WTC11 (cell line): ENCODE measurements at regions not wholly inside any gene's neighbourhood (a gene's known extent, or its start where the extent isn't known, plus 50 kb on each side); places are given as distances from the start of the nearest gene placed in this dataset.

Experiments used
- ATAC-seq: fragments of 200-7000 bp; cut with Tn5 transposase; 2 replicates; pipeline ENCODE4 v1.10.0; 2021; ENCODE audit warnings: mild to moderate bottlenecking, moderate library complexity
- CTCF ChIA-PET: fragments of 300-600 bp; sonication (Branson Sonifier 250); formaldehyde crosslinking; loops from one replicate; lab custom pipeline; 2021; ENCODE audit warnings: antibody characterized with exemption; lab: Charles Lee
- POLR2A ChIA-PET: fragments of 350-600 bp; sonication (Branson Sonifier 250); formaldehyde crosslinking; loops from one replicate; lab custom pipeline; 2021; ENCODE audit warnings: antibody characterized with exemption; lab: Charles Lee
- DNase-seq: peaks from one replicate; pipeline ENCODE4 v3.0.0; 2021; ENCODE audit warnings: low spot score
- H3K27ac Mint-ChIP-seq: 2 replicates; pipeline ENCODE4 v1.8.0; 2021; ENCODE audit warnings: mixed read lengths
- H3K27me3 Mint-ChIP-seq: 2 replicates; pipeline ENCODE4 v1.8.0; 2021; ENCODE audit warnings: low read depth, mild to moderate bottlenecking, moderate library complexity, mixed read lengths
- H3K36me3 Mint-ChIP-seq: 2 replicates; pipeline ENCODE4 v1.8.0; 2021; ENCODE audit warnings: mixed read lengths
- H3K4me1 Mint-ChIP-seq: 2 replicates; pipeline ENCODE4 v1.8.0; 2022; ENCODE audit warnings: mixed read lengths
- H3K4me3 Mint-ChIP-seq: 2 replicates; pipeline ENCODE4 v1.8.0; 2021; ENCODE audit warnings: mild to moderate bottlenecking, moderate library complexity, mixed read lengths
- H3K9me3 Mint-ChIP-seq: 2 replicates; pipeline ENCODE4 v1.8.0; 2021; ENCODE audit warnings: mixed read lengths
- AR ChIP-seq: fragments of 250-450 bp; sonication (Bioruptor Pico); IDR thresholded peaks from 2 replicates; pipeline ENCODE4 v1.9.0; 2021; ENCODE audit warnings: mild to moderate bottlenecking
- ATF6 ChIP-seq: sonication (generic); formaldehyde crosslinking; IDR thresholded peaks from 2 replicates; pipeline ENCODE4 v1.8.1; 2023; ENCODE audit warnings: mild to moderate bottlenecking, missing genetic modification reagents
- CBFB ChIP-seq: sonication (generic); formaldehyde crosslinking; IDR thresholded peaks from 2 replicates; pipeline ENCODE4 v1.8.1; 2022; ENCODE audit warnings: mild to moderate bottlenecking, low read depth, missing genetic modification reagents
- CREM ChIP-seq: sonication (generic); formaldehyde crosslinking; IDR thresholded peaks from 2 replicates; pipeline ENCODE4 v1.8.1; 2022; ENCODE audit warnings: mild to moderate bottlenecking, missing genetic modification reagents, moderate library complexity
- FOXP4 ChIP-seq: sonication (generic); formaldehyde crosslinking; IDR thresholded peaks from 2 replicates; pipeline ENCODE4 v1.8.0; 2022; ENCODE audit warnings: mild to moderate bottlenecking, missing genetic modification reagents
- HMGXB4 ChIP-seq: sonication (generic); formaldehyde crosslinking; IDR thresholded peaks from 2 replicates; pipeline ENCODE4 v1.8.1; 2023; ENCODE audit warnings: mild to moderate bottlenecking, moderate library complexity, missing genetic modification reagents
- IRF2 ChIP-seq: sonication (generic); formaldehyde crosslinking; IDR thresholded peaks from 2 replicates; pipeline ENCODE4 v1.8.0; 2022; ENCODE audit warnings: low read depth, missing genetic modification reagents, borderline replicate concordance
- JUN ChIP-seq: sonication (generic); formaldehyde crosslinking; IDR thresholded peaks from 2 replicates; pipeline ENCODE4 v1.8.0; 2023; ENCODE audit warnings: mild to moderate bottlenecking, missing genetic modification reagents
- KAT7 ChIP-seq: sonication (generic); formaldehyde crosslinking; IDR thresholded peaks from 2 replicates; pipeline ENCODE4 v1.8.1; 2023; ENCODE audit warnings: missing genetic modification reagents, mild to moderate bottlenecking, borderline replicate concordance
- MLX ChIP-seq: sonication (generic); formaldehyde crosslinking; IDR thresholded peaks from 2 replicates; pipeline ENCODE4 v1.8.1; 2023; ENCODE audit warnings: mild to moderate bottlenecking, missing genetic modification reagents, moderate library complexity
- NFE2L1 ChIP-seq: sonication (generic); formaldehyde crosslinking; IDR thresholded peaks from 2 replicates; pipeline ENCODE4 v1.8.1; 2023; ENCODE audit warnings: missing genetic modification reagents
- NR1H2 ChIP-seq: sonication (generic); formaldehyde crosslinking; IDR thresholded peaks from 2 replicates; pipeline ENCODE4 v1.9.0; 2021; ENCODE audit warnings: mild to moderate bottlenecking, moderate library complexity, missing genetic modification reagents
- PRRX2 ChIP-seq: fragments of 250-450 bp; sonication (Bioruptor Pico); IDR thresholded peaks from 2 replicates; pipeline ENCODE4 v1.8.0; 2021; ENCODE audit warnings: mild to moderate bottlenecking
- RELA ChIP-seq: sonication (generic); formaldehyde crosslinking; IDR thresholded peaks from 2 replicates; pipeline ENCODE4 v1.8.1; 2022; ENCODE audit warnings: missing genetic modification reagents, mild to moderate bottlenecking, borderline replicate concordance
- RORB ChIP-seq: fragments of 250-450 bp; sonication (Bioruptor Pico); IDR thresholded peaks from 2 replicates; pipeline ENCODE4 v1.9.0; 2021; ENCODE audit warnings: mild to moderate bottlenecking
- SMAD3 ChIP-seq: sonication (generic); formaldehyde crosslinking; IDR thresholded peaks from 2 replicates; pipeline ENCODE4 v1.8.0; 2022; ENCODE audit warnings: missing genetic modification reagents, mild to moderate bottlenecking, borderline replicate concordance
- SMAD4 ChIP-seq: sonication (generic); formaldehyde crosslinking; IDR thresholded peaks from 2 replicates; pipeline ENCODE4 v1.8.0; 2022; ENCODE audit warnings: mild to moderate bottlenecking, missing genetic modification reagents
- TCF7 ChIP-seq: sonication (generic); formaldehyde crosslinking; IDR thresholded peaks from 2 replicates; pipeline ENCODE4 v1.8.0; 2022; ENCODE audit warnings: mild to moderate bottlenecking, low read depth, missing genetic modification reagents, moderate library complexity
- ZNF317 ChIP-seq: sonication (generic); formaldehyde crosslinking; IDR thresholded peaks from 2 replicates; pipeline ENCODE4 v1.8.1; 2023; ENCODE audit warnings: low read depth, mild to moderate bottlenecking, moderate library complexity, missing genetic modification reagents, borderline replicate concordance
- ZNF396 ChIP-seq: fragments of 250-450 bp; sonication (Bioruptor Pico); IDR thresholded peaks from 2 replicates; pipeline ENCODE4 v1.8.0; 2021; ENCODE audit warnings: mild to moderate bottlenecking, moderate library complexity, borderline replicate concordance
- ZNF423 ChIP-seq: fragments of 250-450 bp; sonication (Bioruptor Pico); IDR thresholded peaks from 2 replicates; pipeline ENCODE4 v2.1.2; 2022; ENCODE audit warnings: mild to moderate bottlenecking, moderate library complexity
- ZNF532 ChIP-seq: fragments of 250-450 bp; sonication (Bioruptor Pico); IDR thresholded peaks from 2 replicates; pipeline ENCODE4 v1.9.0; 2021; ENCODE audit warnings: mild to moderate bottlenecking, borderline replicate concordance
- ZNF671 ChIP-seq: fragments of 250-450 bp; sonication (Bioruptor Pico); IDR thresholded peaks from 2 replicates; pipeline ENCODE4 v1.8.0; 2021; ENCODE audit warnings: mild to moderate bottlenecking

GRCh38 chr3:68060910-68061309 lies 406.5 kb upstream of the SUCLG2 start:
- no peak for TF ChIP-seq KAT7
- no peak for TF ChIP-seq ATF6 (CRISPR knock-in tag)
- TF ChIP-seq TCF7 (CRISPR knock-in tag), result no peak
- no peak for TF ChIP-seq FOXP4 (CRISPR knock-in tag)
- TF ChIP-seq SMAD3 (CRISPR knock-in tag), result no peak
- TF ChIP-seq ZNF532 (CRISPR knock-in tag), result no peak
- TF ChIP-seq ZNF396 (CRISPR knock-in tag), result no peak
- no peak for TF ChIP-seq CREM
- no peak for TF ChIP-seq SMAD4 (CRISPR knock-in tag)
- no peak for TF ChIP-seq HMGXB4 (CRISPR knock-in tag)
- TF ChIP-seq IRF2 (CRISPR knock-in tag), result no peak
- no peak for TF ChIP-seq CBFB
- no peak for TF ChIP-seq ZNF671 (CRISPR knock-in tag)
- no peak for ATAC-seq
- no peak overlapping the region for H3K4me3 Mint-ChIP-seq
- DNase-seq, result no peak
- H3K4me1 Mint-ChIP-seq, result peaks cover 2% of the 10 kb centered on the region
- no peak overlapping the region for H3K27ac Mint-ChIP-seq
- CTCF ChIA-PET, result interaction anchor here (1.5 kb wide), 1 partner anchor 53 kb away, joined by 3 read pairs; no protein-coding TSS in a partner anchor
- no peaks in the 10 kb centered on the region for H3K27me3 Mint-ChIP-seq
- no peaks in the 10 kb centered on the region for H3K9me3 Mint-ChIP-seq
- POLR2A ChIA-PET, result no interaction called here
- H3K36me3 Mint-ChIP-seq, result no peaks in the 10 kb centered on the region

- Mint-ChIP-seq H3K9me3 (no peaks in the 10 kb centered on the region), H3K4me1 (peaks cover 2% of the 10 kb centered on the region), H3K27me3 (no peaks in the 10 kb centered on the region), H3K27ac (no peak overlapping the region), H3K36me3 (no peaks in the 10 kb centered on the region), H3K4me3 (no peak overlapping the region)
- TF ChIP-seq SMAD3 (CRISPR knock-in tag) (no peak), NR1H2 (CRISPR knock-in tag) (no peak), AR (no peak), JUN (no peak), RELA (CRISPR knock-in tag) (no peak), PRRX2 (no peak), MLX (no peak), ZNF423 (no peak), ZNF317 (CRISPR knock-in tag) (no peak), NFE2L1 (CRISPR knock-in tag) (no peak), RORB (CRISPR knock-in tag) (no peak)
- DNase-seq (no peak), ATAC-seq (no peak)
- ChIA-PET CTCF (no interaction called here), POLR2A (no interaction called here)
Observed at GRCh38 chr3:68060191-68060590, 405.8 kb upstream of the SUCLG2 start.
